ENCODE measurements at regions not wholly inside any gene's neighbourhood (a gene's known extent, or its start where the extent isn't known, plus 50 kb on each side); places are given as distances from the start of the nearest gene placed in this dataset.

- Histone ChIP-seq H3K4me1 (ENCODE audit: control insufficient read depth, insufficient read depth, low read length) (0 out of 2 replicates have a peak, but pooled peaks cover 6% of the 10 kb centered on the region), H3K4me3 (ENCODE audit: low read depth, low read length) (no peak overlapping the region), H3K27me3 (ENCODE audit: control insufficient read depth, insufficient read depth, low read length) (no peaks in the 10 kb centered on the region), H3K9ac (ENCODE audit: low read depth, low read length) (no peak overlapping the region), H3K36me3 (ENCODE audit: control insufficient read depth, insufficient read depth, low read length) (no peaks in the 10 kb centered on the region), H3K9me3 (ENCODE audit: control insufficient read depth, insufficient read depth, low read length) (no peaks in the 10 kb centered on the region), H3K27ac (ENCODE audit: low read depth, low read length) (no peak overlapping the region)
Observed at GRCh38 chr3:55327131-55327920, 159.8 kb downstream of the WNT5A start.

GRCh38 chr3:55322638-55323037, 164.5 kb downstream of the WNT5A start:
- no peaks in the 10 kb centered on the region for H3K36me3 ChIP-seq (ENCODE audit: control insufficient read depth, insufficient read depth, low read length)
- no peaks in the 10 kb centered on the region for H3K27me3 ChIP-seq (ENCODE audit: control insufficient read depth, insufficient read depth, low read length)
- no peak overlapping the region for H3K27ac ChIP-seq (ENCODE audit: low read depth, low read length)
- H3K9ac ChIP-seq (ENCODE audit: low read depth, low read length) = no peak overlapping the region
- H3K4me3 ChIP-seq (ENCODE audit: low read depth, low read length) = no peak overlapping the region
- H3K9me3 ChIP-seq (ENCODE audit: control insufficient read depth, insufficient read depth, low read length) = no peaks in the 10 kb centered on the region
- H3K4me1 ChIP-seq (ENCODE audit: control insufficient read depth, insufficient read depth, low read length) = no peaks in the 10 kb centered on the region

GRCh38 chr3:55320928-55321327, 166.2 kb downstream of the WNT5A start:
- Histone ChIP-seq H3K36me3 (ENCODE audit: control insufficient read depth, insufficient read depth, low read length) (no peaks in the 10 kb centered on the region), H3K27me3 (ENCODE audit: control insufficient read depth, insufficient read depth, low read length) (no peaks in the 10 kb centered on the region), H3K9ac (ENCODE audit: low read depth, low read length) (no peak overlapping the region), H3K4me3 (ENCODE audit: low read depth, low read length) (no peak overlapping the region), H3K4me1 (ENCODE audit: control insufficient read depth, insufficient read depth, low read length) (no peaks in the 10 kb centered on the region), H3K27ac (ENCODE audit: low read depth, low read length) (no peak overlapping the region), H3K9me3 (ENCODE audit: control insufficient read depth, insufficient read depth, low read length) (no peaks in the 10 kb centered on the region)

GRCh38 chr3:55315396-55315795, 171.7 kb downstream of the WNT5A start:
- Histone ChIP-seq H3K9me3 (ENCODE audit: control insufficient read depth, insufficient read depth, low read length) (no peaks in the 10 kb centered on the region), H3K27ac (ENCODE audit: low read depth, low read length) (no peak overlapping the region)

GRCh38 chr3:55313666-55314065, 173.4 kb downstream of the WNT5A start:
- no peaks in the 10 kb centered on the region for H3K27me3 ChIP-seq (ENCODE audit: control insufficient read depth, insufficient read depth, low read length)
- H3K4me3 ChIP-seq (ENCODE audit: low read depth, low read length) = no peak overlapping the region
- no peak overlapping the region for H3K27ac ChIP-seq (ENCODE audit: low read depth, low read length)
- H3K4me1 ChIP-seq (ENCODE audit: control insufficient read depth, insufficient read depth, low read length) = no peaks in the 10 kb centered on the region
- no peaks in the 10 kb centered on the region for H3K36me3 ChIP-seq (ENCODE audit: control insufficient read depth, insufficient read depth, low read length)
- H3K9me3 ChIP-seq (ENCODE audit: control insufficient read depth, insufficient read depth, low read length) = no peaks in the 10 kb centered on the region
- no peak overlapping the region for H3K9ac ChIP-seq (ENCODE audit: low read depth, low read length)

More at GRCh38 chr3:55315396-55315795, 171.7 kb downstream of the WNT5A start:
- Histone ChIP-seq H3K9ac (ENCODE audit: low read depth, low read length) (no peak overlapping the region), H3K36me3 (ENCODE audit: control insufficient read depth, insufficient read depth, low read length) (no peaks in the 10 kb centered on the region), H3K4me3 (ENCODE audit: low read depth, low read length) (no peak overlapping the region), H3K27me3 (ENCODE audit: control insufficient read depth, insufficient read depth, low read length) (no peaks in the 10 kb centered on the region), H3K4me1 (ENCODE audit: control insufficient read depth, insufficient read depth, low read length) (no peaks in the 10 kb centered on the region)

GRCh38 chr3:55309336-55309735, 177.8 kb downstream of the WNT5A start:
- no peak overlapping the region for H3K4me3 ChIP-seq (ENCODE audit: low read depth, low read length)
- H3K36me3 ChIP-seq (ENCODE audit: control insufficient read depth, insufficient read depth, low read length) = no peaks in the 10 kb centered on the region
- no peaks in the 10 kb centered on the region for H3K4me1 ChIP-seq (ENCODE audit: control insufficient read depth, insufficient read depth, low read length)
- no peaks in the 10 kb centered on the region for H3K27me3 ChIP-seq (ENCODE audit: control insufficient read depth, insufficient read depth, low read length)
- no peak overlapping the region for H3K27ac ChIP-seq (ENCODE audit: low read depth, low read length)
- H3K9ac ChIP-seq (ENCODE audit: low read depth, low read length) = no peak overlapping the region
- H3K9me3 ChIP-seq (ENCODE audit: control insufficient read depth, insufficient read depth, low read length) = no peaks in the 10 kb centered on the region

- no peak overlapping the region for H3K4me3 ChIP-seq (ENCODE audit: low read depth, low read length)
- no peaks in the 10 kb centered on the region for H3K4me1 ChIP-seq (ENCODE audit: control insufficient read depth, insufficient read depth, low read length)
- H3K36me3 ChIP-seq (ENCODE audit: control insufficient read depth, insufficient read depth, low read length) = no peaks in the 10 kb centered on the region
- no peaks in the 10 kb centered on the region for H3K9me3 ChIP-seq (ENCODE audit: control insufficient read depth, insufficient read depth, low read length)
- H3K27ac ChIP-seq (ENCODE audit: low read depth, low read length) = no peak overlapping the region
- H3K27me3 ChIP-seq (ENCODE audit: control insufficient read depth, insufficient read depth, low read length) = no peaks in the 10 kb centered on the region
- H3K9ac ChIP-seq (ENCODE audit: low read depth, low read length) = no peak overlapping the region
Observed at GRCh38 chr3:55307622-55308021, 179.5 kb downstream of the WNT5A start.

- no peaks in the 10 kb centered on the region for H3K36me3 ChIP-seq (ENCODE audit: control insufficient read depth, insufficient read depth, low read length)
- H3K27ac ChIP-seq (ENCODE audit: low read depth, low read length) = no peak overlapping the region
- no peaks in the 10 kb centered on the region for H3K9me3 ChIP-seq (ENCODE audit: control insufficient read depth, insufficient read depth, low read length)
- H3K4me1 ChIP-seq (ENCODE audit: control insufficient read depth, insufficient read depth, low read length) = no peaks in the 10 kb centered on the region
- H3K4me3 ChIP-seq (ENCODE audit: low read depth, low read length) = no peak overlapping the region
- H3K27me3 ChIP-seq (ENCODE audit: control insufficient read depth, insufficient read depth, low read length) = no peaks in the 10 kb centered on the region
- H3K9ac ChIP-seq (ENCODE audit: low read depth, low read length) = no peak overlapping the region
Observed at GRCh38 chr3:55305696-55306485, 181.2 kb downstream of the WNT5A start.

- Histone ChIP-seq H3K27me3 (ENCODE audit: control insufficient read depth, insufficient read depth, low read length) (no peaks in the 10 kb centered on the region), H3K36me3 (ENCODE audit: control insufficient read depth, insufficient read depth, low read length) (no peaks in the 10 kb centered on the region), H3K4me3 (ENCODE audit: low read depth, low read length) (no peak overlapping the region), H3K27ac (ENCODE audit: low read depth, low read length) (no peak overlapping the region), H3K4me1 (ENCODE audit: control insufficient read depth, insufficient read depth, low read length) (no peaks in the 10 kb centered on the region), H3K9ac (ENCODE audit: low read depth, low read length) (no peak overlapping the region), H3K9me3 (ENCODE audit: control insufficient read depth, insufficient read depth, low read length) (no peaks in the 10 kb centered on the region)
Observed at GRCh38 chr3:55300701-55301100, 186.4 kb downstream of the WNT5A start.

GRCh38 chr3:55297706-55298105, 189.4 kb downstream of the WNT5A start:
- H3K4me3 ChIP-seq (ENCODE audit: low read depth, low read length) = no peak overlapping the region

GRCh38 chr3:55297245-55297644, 189.9 kb downstream of the WNT5A start:
- Histone ChIP-seq H3K36me3 (ENCODE audit: control insufficient read depth, insufficient read depth, low read length) (no peaks in the 10 kb centered on the region), H3K27ac (ENCODE audit: low read depth, low read length) (no peak overlapping the region), H3K9ac (ENCODE audit: low read depth, low read length) (no peak overlapping the region), H3K9me3 (ENCODE audit: control insufficient read depth, insufficient read depth, low read length) (no peaks in the 10 kb centered on the region), H3K27me3 (ENCODE audit: control insufficient read depth, insufficient read depth, low read length) (no peaks in the 10 kb centered on the region), H3K4me1 (ENCODE audit: control insufficient read depth, insufficient read depth, low read length) (peaks cover 7% of the 10 kb centered on the region; the same call in 1 of the 2 replicates), H3K4me3 (ENCODE audit: low read depth, low read length) (no peak overlapping the region)

More at GRCh38 chr3:55297706-55298105, 189.4 kb downstream of the WNT5A start:
- H3K9ac ChIP-seq (ENCODE audit: low read depth, low read length) = no peak overlapping the region
- H3K36me3 ChIP-seq (ENCODE audit: control insufficient read depth, insufficient read depth, low read length) = no peaks in the 10 kb centered on the region
- H3K4me1 ChIP-seq (ENCODE audit: control insufficient read depth, insufficient read depth, low read length) = peaks cover 2% of the 10 kb centered on the region; the same call in 1 of the 2 replicates
- H3K9me3 ChIP-seq (ENCODE audit: control insufficient read depth, insufficient read depth, low read length) = no peaks in the 10 kb centered on the region
- H3K27me3 ChIP-seq (ENCODE audit: control insufficient read depth, insufficient read depth, low read length) = no peaks in the 10 kb centered on the region
- no peak overlapping the region for H3K27ac ChIP-seq (ENCODE audit: low read depth, low read length)

All from HUES48 (cell line).